Suprapubic skin (tissue), 4 donors: ENCODE measurements at regions not wholly inside any gene's neighbourhood (a gene's known extent, or its start where the extent isn't known, plus 50 kb on each side); places are given as distances from the start of the nearest gene placed in this dataset.

ENCODE experiments used
- EP300 ChIP-seq: sonication (generic); formaldehyde crosslinking; IDR thresholded peaks from one replicate; pipeline ENCODE4 v1.6.1; 2017; ENCODE audit warnings: antibody characterized with exemption
- POLR2A ChIP-seq, 2 donors: fragments of 450-650 bp; IDR thresholded peaks; one replicate each; pipeline ENCODE4 v1.6.1; 2017; ENCODE audit warnings: antibody characterized with exemption in 2 of 2, mild to moderate bottlenecking in 2 of 2, moderate library complexity in 2 of 2
- POLR2AphosphoS5 ChIP-seq, 3 donors: sonication (generic); formaldehyde crosslinking; IDR thresholded peaks; one replicate each; pipeline ENCODE4 v1.6.1; 2017; ENCODE audit warnings: antibody characterized with exemption in 3 of 3
- TF ChIP-seq, protein P1 (sequence below), 2 donors: fragments of 200-600 bp in 1 of 2; fragments of 450-650 bp in 1 of 2; sonication (generic) in 1 of 2; IDR thresholded peaks; one replicate each; pipeline ENCODE4 v1.5.1; 2016 to 2019; ENCODE audit warnings: antibody characterized with exemption in 2 of 2, mild to moderate bottlenecking in 1 of 2, moderate library complexity in 1 of 2

DNA sequence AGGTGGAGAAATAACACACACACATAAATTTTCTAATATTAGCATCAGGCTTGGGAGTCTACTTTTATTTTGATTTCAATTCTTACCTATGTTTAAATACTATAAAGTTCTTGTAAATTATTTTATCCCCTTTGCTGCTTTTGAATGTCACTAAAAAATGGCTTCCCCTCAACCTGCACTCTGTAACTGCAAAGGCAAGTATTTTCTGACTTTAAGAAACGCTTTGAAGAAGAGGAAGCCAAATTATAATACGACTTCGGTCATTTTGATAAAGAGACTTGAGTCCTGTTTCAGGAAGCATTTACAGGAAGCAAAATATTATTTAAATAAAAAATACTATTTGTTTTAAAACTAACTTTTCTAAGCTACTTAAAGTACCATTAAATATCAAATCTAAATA, 627.7 kb upstream of the AGTR1 start:
- TF ChIP-seq POLR2AphosphoS5 (IDR thresholded peaks at IDR 0.05) (no peak), POLR2A (IDR thresholded peaks at IDR 0.05) (no peak), EP300 (no peak)
- TF ChIP-seq, protein P1, sequence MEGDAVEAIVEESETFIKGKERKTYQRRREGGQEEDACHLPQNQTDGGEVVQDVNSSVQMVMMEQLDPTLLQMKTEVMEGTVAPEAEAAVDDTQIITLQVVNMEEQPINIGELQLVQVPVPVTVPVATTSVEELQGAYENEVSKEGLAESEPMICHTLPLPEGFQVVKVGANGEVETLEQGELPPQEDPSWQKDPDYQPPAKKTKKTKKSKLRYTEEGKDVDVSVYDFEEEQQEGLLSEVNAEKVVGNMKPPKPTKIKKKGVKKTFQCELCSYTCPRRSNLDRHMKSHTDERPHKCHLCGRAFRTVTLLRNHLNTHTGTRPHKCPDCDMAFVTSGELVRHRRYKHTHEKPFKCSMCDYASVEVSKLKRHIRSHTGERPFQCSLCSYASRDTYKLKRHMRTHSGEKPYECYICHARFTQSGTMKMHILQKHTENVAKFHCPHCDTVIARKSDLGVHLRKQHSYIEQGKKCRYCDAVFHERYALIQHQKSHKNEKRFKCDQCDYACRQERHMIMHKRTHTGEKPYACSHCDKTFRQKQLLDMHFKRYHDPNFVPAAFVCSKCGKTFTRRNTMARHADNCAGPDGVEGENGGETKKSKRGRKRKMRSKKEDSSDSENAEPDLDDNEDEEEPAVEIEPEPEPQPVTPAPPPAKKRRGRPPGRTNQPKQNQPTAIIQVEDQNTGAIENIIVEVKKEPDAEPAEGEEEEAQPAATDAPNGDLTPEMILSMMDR (IDR thresholded peaks at IDR 0.05) = no peak
